GM12872 (cell line): ENCODE measurements at regions not wholly inside any gene's neighbourhood (a gene's known extent, or its start where the extent isn't known, plus 50 kb on each side); places are given as distances from the start of the nearest gene placed in this dataset.

Experiments used
- TF ChIP-seq, protein P1 (sequence below): IDR thresholded peaks from 3 replicates; pipeline ENCODE4 v1.5.1; 2011; ENCODE audit warnings: low read depth, mild to moderate bottlenecking, low read length, moderate library complexity; ENCODE audit not compliant: insufficient read depth

DNA sequence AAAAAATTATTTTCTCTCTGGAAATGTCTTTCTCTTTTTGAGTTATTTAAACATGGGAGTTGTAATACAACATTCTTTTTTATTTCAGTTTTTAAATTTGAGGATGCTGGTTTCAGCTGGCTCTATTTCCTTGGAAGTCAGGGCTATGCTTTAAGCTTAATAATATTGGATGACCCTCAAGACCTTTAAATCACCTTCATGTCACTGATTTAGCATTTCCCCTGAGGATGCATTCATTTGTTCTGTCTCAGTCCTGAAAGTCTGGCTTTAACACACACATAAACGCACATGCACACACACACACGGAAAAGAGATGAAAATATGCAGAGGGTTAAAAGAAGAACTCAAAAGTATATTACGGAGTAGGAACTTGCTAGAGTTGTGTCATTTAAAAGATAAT, 260.5 kb downstream of the PTBP2 start:
- TF ChIP-seq, protein P1, sequence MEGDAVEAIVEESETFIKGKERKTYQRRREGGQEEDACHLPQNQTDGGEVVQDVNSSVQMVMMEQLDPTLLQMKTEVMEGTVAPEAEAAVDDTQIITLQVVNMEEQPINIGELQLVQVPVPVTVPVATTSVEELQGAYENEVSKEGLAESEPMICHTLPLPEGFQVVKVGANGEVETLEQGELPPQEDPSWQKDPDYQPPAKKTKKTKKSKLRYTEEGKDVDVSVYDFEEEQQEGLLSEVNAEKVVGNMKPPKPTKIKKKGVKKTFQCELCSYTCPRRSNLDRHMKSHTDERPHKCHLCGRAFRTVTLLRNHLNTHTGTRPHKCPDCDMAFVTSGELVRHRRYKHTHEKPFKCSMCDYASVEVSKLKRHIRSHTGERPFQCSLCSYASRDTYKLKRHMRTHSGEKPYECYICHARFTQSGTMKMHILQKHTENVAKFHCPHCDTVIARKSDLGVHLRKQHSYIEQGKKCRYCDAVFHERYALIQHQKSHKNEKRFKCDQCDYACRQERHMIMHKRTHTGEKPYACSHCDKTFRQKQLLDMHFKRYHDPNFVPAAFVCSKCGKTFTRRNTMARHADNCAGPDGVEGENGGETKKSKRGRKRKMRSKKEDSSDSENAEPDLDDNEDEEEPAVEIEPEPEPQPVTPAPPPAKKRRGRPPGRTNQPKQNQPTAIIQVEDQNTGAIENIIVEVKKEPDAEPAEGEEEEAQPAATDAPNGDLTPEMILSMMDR: no peak

DNA sequence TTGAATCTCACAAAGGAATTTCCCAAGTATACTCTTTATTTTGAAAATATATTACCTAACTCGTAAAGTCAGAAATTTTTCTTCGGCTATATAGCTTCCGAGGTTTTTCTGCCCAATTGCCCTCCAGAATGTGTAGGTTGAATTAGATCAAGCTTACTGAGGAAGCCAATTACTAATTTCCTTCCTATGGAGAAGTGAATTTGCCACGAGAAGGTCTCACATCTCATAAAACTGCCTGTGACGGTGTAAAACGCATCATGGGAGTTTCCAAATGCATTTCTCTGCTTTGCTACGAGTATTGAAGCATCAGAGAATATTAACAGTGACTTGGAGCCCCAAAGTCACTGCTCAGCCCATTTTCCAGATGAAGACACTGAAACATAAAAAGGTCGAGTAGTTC, 262.3 kb downstream of the PTBP2 start:
- TF ChIP-seq, protein P1: no peak

DNA sequence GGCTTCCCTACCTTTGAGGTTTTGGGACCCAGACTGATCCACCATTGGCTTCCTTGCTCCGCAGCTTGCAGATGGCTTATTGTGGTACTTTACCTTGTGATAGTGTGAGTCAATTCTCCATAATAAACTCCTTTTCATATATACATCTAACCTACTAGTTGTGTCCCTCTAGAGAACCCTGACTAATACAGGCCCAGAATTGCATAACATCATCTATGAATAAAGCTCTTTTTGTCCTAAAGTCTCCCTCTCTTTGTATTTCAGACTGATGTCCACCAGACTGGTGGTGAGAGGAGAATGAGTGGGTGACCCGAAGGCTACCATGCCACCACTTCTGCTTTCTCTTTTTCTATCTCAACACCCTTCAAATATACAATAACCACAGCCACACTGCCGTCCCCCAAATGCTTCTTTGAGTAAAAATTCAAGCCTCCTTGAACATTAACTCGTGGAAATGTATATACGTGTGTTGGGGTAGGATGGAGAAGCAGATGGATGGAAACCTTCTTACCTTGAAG, 265.7 kb downstream of the PTBP2 start:
- TF ChIP-seq, protein P1: no peak

DNA sequence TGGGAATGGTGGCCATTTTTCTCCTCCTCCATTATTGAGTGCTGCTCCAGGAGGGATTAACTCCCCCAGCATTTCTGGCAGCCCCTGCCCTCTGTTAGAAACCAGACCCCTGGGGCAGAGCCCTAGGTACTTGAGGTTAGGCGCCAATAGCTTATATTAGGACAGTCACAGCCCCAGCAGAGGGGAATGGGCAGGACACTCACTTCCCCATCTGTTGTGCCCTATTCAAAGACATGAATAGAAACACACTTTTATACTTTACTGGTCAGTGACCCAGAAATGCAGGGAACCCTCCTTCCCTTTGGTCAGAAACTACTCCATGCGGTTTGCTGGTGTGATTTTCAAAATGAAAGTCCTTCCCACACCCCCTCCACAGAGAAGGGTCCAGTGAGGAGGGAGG, 267.7 kb downstream of the PTBP2 start:
- TF ChIP-seq, protein P1: no peak

DNA sequence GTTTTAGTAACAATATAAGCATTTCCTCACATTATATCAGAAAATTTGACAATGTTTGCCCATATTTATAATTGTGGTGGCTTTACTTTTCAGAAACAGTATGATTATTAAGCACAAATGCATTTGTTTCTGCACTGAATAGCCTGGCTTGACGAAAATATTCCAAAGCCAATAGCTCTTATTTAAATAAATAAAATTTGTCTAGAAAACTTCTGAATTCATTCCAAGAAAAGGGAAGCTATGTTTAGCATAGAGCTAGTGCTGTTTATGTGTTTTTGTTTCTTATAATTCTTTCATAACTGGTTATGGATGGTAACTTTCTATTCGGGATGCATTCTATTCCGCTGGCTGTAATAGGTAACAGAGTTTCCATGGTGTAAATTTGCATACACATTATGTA, 268.6 kb downstream of the PTBP2 start:
- TF ChIP-seq, protein P1: no peak

DNA sequence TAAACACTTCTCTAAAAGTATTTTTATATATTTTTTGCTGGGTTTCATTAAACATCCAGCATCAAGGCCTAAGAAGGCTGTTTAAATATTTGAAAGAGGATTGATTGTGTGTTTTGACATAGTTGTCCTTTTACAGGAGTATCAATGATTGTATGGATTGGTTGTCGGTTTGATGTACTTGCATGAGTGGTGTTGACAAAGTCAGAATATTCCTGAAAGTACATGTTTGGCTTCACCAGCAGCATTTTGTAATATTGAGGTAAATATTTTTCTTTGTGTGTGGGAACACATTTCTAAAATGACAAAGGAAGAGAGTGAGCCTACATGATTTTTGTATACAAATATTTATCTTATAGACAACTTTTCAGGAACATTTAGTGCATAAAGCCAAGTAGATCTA, 269.7 kb downstream of the PTBP2 start:
- TF ChIP-seq, protein P1: no peak

DNA sequence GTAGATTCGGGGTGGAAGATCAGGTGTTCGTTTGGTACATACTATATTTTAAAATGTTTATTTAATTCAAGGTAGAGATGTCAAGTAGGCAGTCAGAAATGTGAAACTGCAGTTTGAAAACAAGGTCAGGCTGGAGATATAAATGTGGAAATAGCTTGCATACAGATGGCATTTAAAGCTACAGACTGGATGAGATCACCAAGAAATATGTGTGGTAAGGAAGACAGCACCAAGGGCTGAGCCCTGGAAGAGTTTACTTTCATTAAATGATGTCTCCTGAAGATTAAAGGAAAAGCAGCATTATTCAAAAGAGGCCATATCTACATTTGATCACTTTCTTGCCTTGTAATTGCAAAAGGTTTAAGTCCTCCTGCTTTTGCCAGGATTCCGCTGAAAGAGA, 271.3 kb downstream of the PTBP2 start:
- TF ChIP-seq, protein P1: no peak
